ENCODE measurements at regions not wholly inside any gene's neighbourhood (a gene's known extent, or its start where the extent isn't known, plus 50 kb on each side); places are given as distances from the start of the nearest gene placed in this dataset.

GRCh38 chr5:82820961-82821845 is 256.0 kb downstream of the TMEM167A start:
- BruUV-seq (replicated peaks), result no TSS peak
- Histone ChIP-seq H3K79me2 (ENCODE audit: insufficient read depth, low read length) (no peaks in the 10 kb centered on the region), H2AFZ (ENCODE audit: low read length) (no peak overlapping the region), H3K9ac (ENCODE audit: insufficient read depth, low read depth, low read length) (no peak overlapping the region), H3K4me3 (replicated peaks in 1 of 3; ENCODE audit: insufficient read depth in 1 of 3, low read depth in 2 of 3, low read length in 3 of 3) (no peak overlapping the region), H3K36me3 (replicated peaks in 1 of 2; ENCODE audit: control insufficient read depth in 1 of 2, insufficient read depth in 2 of 2, low read length in 2 of 2) (no peaks in the 10 kb centered on the region), H3K9me3 (ENCODE audit: low read length) (no peaks in the 10 kb centered on the region), H3K27me3 (ENCODE audit: control insufficient read depth in 1 of 2, insufficient read depth in 2 of 2, low read length in 2 of 2) (peaks cover 0 to 4% of the 10 kb centered on the region in 2 experiments; a peak in 2 of 5 replicates), H4K20me1 (ENCODE audit: insufficient read depth, low read length) (no peaks in the 10 kb centered on the region), H3K4me1 (ENCODE audit: insufficient read depth, low read length) (no peaks in the 10 kb centered on the region), H3K27ac (ENCODE audit: extremely low read length, insufficient read depth, low read length) (no peak overlapping the region), H3K4me2 (ENCODE audit: low read depth, low read length) (no peak overlapping the region)
- DNase-seq (ENCODE audit: low spot score), result no peak
- intact Hi-C loops (cut with micrococcal nuclease; ENCODE audit: unreplicated experiment) (no loop called here), in situ Hi-C loops (cut with HindIII; ENCODE audit: extremely low pct_ligation_motif_present, low pct_unique_long_range_greater_than_20kb) (no loop called here)
- FAIRE-seq, result no peak
- TF ChIP-seq ISX (CRISPR knock-in tag; conservative IDR thresholded peaks at IDR 0.05) (no peak), ZNF572 (CRISPR knock-in tag; IDR thresholded peaks at IDR 0.05) (no peak), CC2D1A (CRISPR knock-in tag; IDR thresholded peaks at IDR 0.05) (no peak)
- POLR2A ChIA-PET, result no interaction called here
- CTCF ChIA-PET (ENCODE audit: low intra/inter-chr PET ratio, low total read pairs), result no interaction called here
- WGBS (ENCODE audit: low lambda C conversion rate), result 38% methylated on average over 10 of the region's 10 CpGs
- no peak for ATAC-seq

GRCh38 chr5:82820188-82820587 is 257.0 kb downstream of the TMEM167A start:
- Histone ChIP-seq H3K27ac (ENCODE audit: extremely low read length, insufficient read depth, low read length) (no peak overlapping the region), H3K36me3 (replicated peaks in 1 of 2; ENCODE audit: control insufficient read depth in 1 of 2, insufficient read depth in 2 of 2, low read length in 2 of 2) (no peaks in the 10 kb centered on the region), H3K4me3 (replicated peaks in 1 of 3; ENCODE audit: insufficient read depth in 1 of 3, low read depth in 2 of 3, low read length in 3 of 3) (no peak overlapping the region), H3K79me2 (ENCODE audit: insufficient read depth, low read length) (no peaks in the 10 kb centered on the region), H3K4me1 (ENCODE audit: insufficient read depth, low read length) (no peaks in the 10 kb centered on the region), H4K20me1 (ENCODE audit: insufficient read depth, low read length) (no peaks in the 10 kb centered on the region), H3K9ac (ENCODE audit: insufficient read depth, low read depth, low read length) (no peak overlapping the region), H3K4me2 (ENCODE audit: low read depth, low read length) (no peak overlapping the region), H2AFZ (ENCODE audit: low read length) (no peak overlapping the region), H3K9me3 (ENCODE audit: low read length) (no peaks in the 10 kb centered on the region), H3K27me3 (ENCODE audit: control insufficient read depth in 1 of 2, insufficient read depth in 2 of 2, low read length in 2 of 2) (peaks cover 0 to 4% of the 10 kb centered on the region in 2 experiments; a peak in 2 of 5 replicates)
- TF ChIP-seq SOX6 (IDR thresholded peaks at IDR 0.05) (no peak), SOX6 (CRISPR knock-in tag; IDR thresholded peaks at IDR 0.05) (no peak), IKZF1 (IDR thresholded peaks at IDR 0.05) (no peak), ZFP37 (CRISPR knock-in tag; IDR thresholded peaks at IDR 0.05; ENCODE audit: borderline replicate concordance) (no peak), ATRX (CRISPR knock-in tag; IDR thresholded peaks at IDR 0.05; ENCODE audit: borderline replicate concordance) (no peak), ZFP36L1 (CRISPR knock-in tag; IDR thresholded peaks at IDR 0.05) (no peak), POLR2AphosphoS2 (IDR thresholded peaks at IDR 0.05; ENCODE audit: low read depth, low read length) (no peak), E2F2 (CRISPR knock-in tag; IDR thresholded peaks at IDR 0.05; ENCODE audit: borderline replicate concordance) (no peak), LCORL (IDR thresholded peaks at IDR 0.05) (no peak), LCORL (CRISPR knock-in tag; IDR thresholded peaks at IDR 0.05) (no peak), FOXP1 (IDR thresholded peaks at IDR 0.05) (no peak), FOXP1 (CRISPR knock-in tag; IDR thresholded peaks at IDR 0.05) (no peak), ZNF775 (CRISPR knock-in tag; IDR thresholded peaks at IDR 0.05; ENCODE audit: borderline replicate concordance) (no peak), ZNF546 (CRISPR knock-in tag; conservative IDR thresholded peaks at IDR 0.05) (no peak), PHB2 (IDR thresholded peaks at IDR 0.05; ENCODE audit: partially characterized antibody) (no peak), DR1 (CRISPR knock-in tag; IDR thresholded peaks at IDR 0.05) (no peak)
- CTCF ChIA-PET (ENCODE audit: low intra/inter-chr PET ratio, low total read pairs), result no interaction called here
- FAIRE-seq (no peak), ATAC-seq (no peak), DNase-seq (ENCODE audit: low spot score) (no peak)
- intact Hi-C loops (cut with micrococcal nuclease; ENCODE audit: unreplicated experiment) (no loop called here), in situ Hi-C loops (cut with HindIII; ENCODE audit: extremely low pct_ligation_motif_present, low pct_unique_long_range_greater_than_20kb) (no loop called here)
- WGBS (ENCODE audit: low lambda C conversion rate), result 0% methylated on average over 1 of the region's 1 CpG
- POLR2A ChIA-PET, result no interaction called here
- BruUV-seq (replicated peaks), result no TSS peak

All from HepG2 (cell line).